ENCODE measurements at regions not wholly inside any gene's neighbourhood (a gene's known extent, or its start where the extent isn't known, plus 50 kb on each side); places are given as distances from the start of the nearest gene placed in this dataset.

DNA sequence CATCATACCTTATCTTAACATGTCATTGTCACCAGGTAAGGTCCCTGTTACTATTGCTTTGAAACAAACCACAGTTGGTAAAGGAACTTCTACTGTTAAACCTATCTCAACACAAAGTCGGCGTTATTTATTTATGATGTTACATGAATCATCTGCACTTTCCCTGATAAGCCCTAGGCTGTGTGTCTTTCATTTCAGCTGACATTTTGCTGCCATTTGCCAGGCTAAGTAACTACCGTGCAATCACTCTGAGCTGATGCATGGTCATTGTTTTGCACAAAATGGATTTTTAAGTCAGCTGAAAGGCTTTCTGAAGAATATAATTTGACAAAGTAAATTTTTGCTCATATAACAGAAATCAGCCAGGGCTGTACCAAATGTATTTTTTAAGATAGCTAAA is 546.5 kb downstream of the ZNF608 start:
- no peak overlapping the region for H3K27ac ChIP-seq
- no peak overlapping the region for H3K9ac ChIP-seq (ENCODE audit: insufficient read length)
- H3K36me3 ChIP-seq (ENCODE audit: insufficient read depth, low read length): no peaks in the 10 kb centered on the region
- no peak for TF ChIP-seq POLR2AphosphoS5 (IDR thresholded peaks at IDR 0.05; ENCODE audit: borderline replicate concordance, low read depth, low read length)
- no peak for TF ChIP-seq EZH2 (IDR thresholded peaks at IDR 0.05)
- no peak for TF ChIP-seq FOXP2 (optimal IDR thresholded peaks at IDR 0.05; ENCODE audit: control extremely low read depth, extremely low read length, insufficient read depth)
- H3K9me3 ChIP-seq (ENCODE audit: low read depth, low read length): no peaks in the 10 kb centered on the region
- no peak for DNase-seq (ENCODE audit: low read depth, low spot score)
- no peak overlapping the region for H3K4me3 ChIP-seq

DNA sequence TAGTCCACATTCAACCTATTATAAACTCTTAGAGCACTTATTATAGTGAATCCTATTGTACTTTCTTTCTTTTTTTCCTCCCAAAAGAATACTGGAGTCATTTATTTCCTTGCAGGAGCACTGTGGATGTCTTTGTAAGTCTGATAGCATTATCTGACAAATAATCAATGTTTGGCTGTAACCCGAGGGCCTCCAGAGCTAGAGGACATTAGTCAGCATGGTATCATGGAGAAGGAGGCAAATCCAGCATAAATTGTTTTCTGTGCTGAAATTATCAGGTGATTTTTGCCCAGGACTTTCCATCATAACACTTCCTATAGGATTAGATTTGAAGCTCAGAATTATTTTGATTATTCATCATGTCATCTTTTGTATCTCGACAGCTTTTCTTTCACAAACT is 551.0 kb downstream of the ZNF608 start:
- H3K9me3 ChIP-seq (ENCODE audit: low read depth, low read length): no peaks in the 10 kb centered on the region
- no peak for DNase-seq (ENCODE audit: low read depth, low spot score)
- TF ChIP-seq EZH2 (IDR thresholded peaks at IDR 0.05): no peak
- TF ChIP-seq FOXP2 (optimal IDR thresholded peaks at IDR 0.05; ENCODE audit: control extremely low read depth, extremely low read length, insufficient read depth): no peak
- TF ChIP-seq POLR2AphosphoS5 (IDR thresholded peaks at IDR 0.05; ENCODE audit: borderline replicate concordance, low read depth, low read length): no peak

DNA sequence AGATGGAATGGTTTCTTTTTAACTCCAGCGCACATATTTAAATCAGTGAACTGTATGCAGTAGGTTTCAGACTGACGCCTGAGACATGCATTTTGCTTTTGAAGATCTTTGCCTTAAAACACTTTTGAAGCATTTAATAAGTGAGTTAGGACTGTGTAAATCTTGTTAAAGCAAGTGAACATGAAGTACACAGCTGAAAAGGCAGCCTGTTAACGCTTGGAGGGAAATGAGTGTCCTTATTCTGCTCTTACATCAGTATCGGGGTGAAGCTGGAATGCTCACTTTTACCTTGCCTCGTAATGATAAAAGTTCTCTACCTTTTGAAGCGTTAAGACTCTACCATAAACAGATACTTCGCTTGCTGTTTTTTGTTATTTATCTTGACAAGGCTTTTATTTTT is 552.2 kb downstream of the ZNF608 start:
- Histone ChIP-seq H3K4me3 (no peak overlapping the region), H3K27ac (no peak overlapping the region), H3K36me3 (ENCODE audit: insufficient read depth, low read length) (no peaks in the 10 kb centered on the region), H3K9me3 (ENCODE audit: low read depth, low read length) (no peaks in the 10 kb centered on the region), H3K9ac (ENCODE audit: insufficient read length) (no peak overlapping the region)
- DNase-seq (ENCODE audit: low read depth, low spot score): no peak
- TF ChIP-seq FOXP2 (optimal IDR thresholded peaks at IDR 0.05; ENCODE audit: control extremely low read depth, extremely low read length, insufficient read depth): no peak

More for the DNA sequence above, 551.0 kb downstream of the ZNF608 start:
- H3K9ac ChIP-seq (ENCODE audit: insufficient read length): no peak overlapping the region
- no peak overlapping the region for H3K4me3 ChIP-seq
- no peaks in the 10 kb centered on the region for H3K36me3 ChIP-seq (ENCODE audit: insufficient read depth, low read length)
- no peak overlapping the region for H3K27ac ChIP-seq

DNA sequence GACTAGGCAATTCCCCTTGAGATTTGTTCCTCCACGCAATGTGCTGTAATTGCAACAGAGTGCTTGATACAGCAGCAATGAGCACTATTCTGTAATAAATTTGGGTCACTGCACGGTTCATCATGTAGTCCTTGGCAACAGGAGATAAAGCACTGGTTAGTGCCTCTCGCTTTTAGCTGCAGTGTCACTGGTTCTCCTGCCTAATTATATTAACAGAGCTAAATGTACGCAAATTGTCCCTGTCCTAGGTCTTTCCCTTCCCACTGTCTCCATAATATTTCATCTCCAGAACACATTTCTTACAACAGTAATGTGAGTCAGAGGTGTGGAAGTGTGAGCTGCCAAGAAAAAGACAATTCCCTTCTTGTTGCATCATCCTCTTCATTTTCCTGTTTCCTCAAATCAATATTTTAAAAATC is 553.1 kb downstream of the ZNF608 start:
- Histone ChIP-seq H3K36me3 (ENCODE audit: insufficient read depth, low read length) (no peaks in the 10 kb centered on the region), H3K27ac (no peak overlapping the region), H3K9ac (ENCODE audit: insufficient read length) (no peak overlapping the region), H3K9me3 (ENCODE audit: low read depth, low read length) (no peaks in the 10 kb centered on the region), H3K4me3 (no peak overlapping the region)
- TF ChIP-seq FOXP2 (optimal IDR thresholded peaks at IDR 0.05; ENCODE audit: control extremely low read depth, extremely low read length, insufficient read depth) (no peak), EZH2 (IDR thresholded peaks at IDR 0.05) (no peak), POLR2AphosphoS5 (IDR thresholded peaks at IDR 0.05; ENCODE audit: borderline replicate concordance, low read depth, low read length) (no peak)
- DNase-seq (ENCODE audit: low read depth, low spot score): no peak

DNA sequence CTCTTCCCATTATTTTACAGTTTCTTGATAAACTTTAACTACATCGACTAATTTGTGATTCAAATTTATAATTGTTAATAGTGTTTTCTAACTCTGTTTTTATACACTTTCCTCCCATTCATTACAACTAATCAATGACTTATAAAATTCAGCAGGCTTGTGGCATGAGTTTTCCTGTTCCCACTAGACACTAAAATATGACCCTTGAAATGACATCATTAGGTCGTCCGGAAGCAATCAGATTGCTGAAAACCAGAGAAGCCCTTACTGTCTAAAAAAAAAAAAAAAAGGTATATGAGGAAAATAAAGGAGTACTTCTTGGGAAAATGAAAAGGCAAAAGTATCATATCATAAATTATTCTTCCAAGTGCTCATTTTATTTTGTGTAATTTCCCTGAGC is 553.7 kb downstream of the ZNF608 start:
- no peaks in the 10 kb centered on the region for H3K36me3 ChIP-seq (ENCODE audit: insufficient read depth, low read length)
- H3K4me3 ChIP-seq: no peak overlapping the region
- no peaks in the 10 kb centered on the region for H3K9me3 ChIP-seq (ENCODE audit: low read depth, low read length)
- H3K27ac ChIP-seq: no peak overlapping the region
- no peak for DNase-seq (ENCODE audit: low read depth, low spot score)
- TF ChIP-seq FOXP2 (optimal IDR thresholded peaks at IDR 0.05; ENCODE audit: control extremely low read depth, extremely low read length, insufficient read depth): no peak
- no peak for TF ChIP-seq POLR2AphosphoS5 (IDR thresholded peaks at IDR 0.05; ENCODE audit: borderline replicate concordance, low read depth, low read length)
- no peak for TF ChIP-seq EZH2 (IDR thresholded peaks at IDR 0.05)
- H3K9ac ChIP-seq (ENCODE audit: insufficient read length): no peak overlapping the region

DNA sequence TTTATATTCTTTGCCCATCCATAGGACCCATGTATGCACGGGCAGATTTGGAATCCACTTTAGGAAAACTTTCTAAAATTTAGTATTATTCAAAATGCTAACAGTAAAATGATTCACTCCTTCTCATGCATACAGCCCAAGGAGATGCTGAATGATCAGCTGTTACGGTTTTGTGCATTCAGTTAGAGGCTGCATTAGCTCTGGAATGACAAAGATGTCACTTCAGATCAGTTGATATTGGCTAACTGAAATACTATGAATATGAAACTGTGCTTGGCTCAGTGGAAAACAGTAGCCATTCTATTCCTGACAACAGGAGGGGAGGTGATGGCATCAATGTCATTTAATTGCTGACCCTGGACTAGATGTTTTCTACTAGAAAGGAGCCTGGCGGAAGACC is 560.7 kb downstream of the ZNF608 start:
- Histone ChIP-seq H3K27ac (no peak overlapping the region), H3K4me3 (no peak overlapping the region), H3K9me3 (ENCODE audit: low read depth, low read length) (no peaks in the 10 kb centered on the region), H3K36me3 (ENCODE audit: insufficient read depth, low read length) (no peaks in the 10 kb centered on the region), H3K9ac (ENCODE audit: insufficient read length) (no peak overlapping the region)
- no peak for DNase-seq (ENCODE audit: low read depth, low spot score)
- TF ChIP-seq FOXP2 (optimal IDR thresholded peaks at IDR 0.05; ENCODE audit: control extremely low read depth, extremely low read length, insufficient read depth) (no peak), POLR2AphosphoS5 (IDR thresholded peaks at IDR 0.05; ENCODE audit: borderline replicate concordance, low read depth, low read length) (no peak), EZH2 (IDR thresholded peaks at IDR 0.05) (no peak)

DNA sequence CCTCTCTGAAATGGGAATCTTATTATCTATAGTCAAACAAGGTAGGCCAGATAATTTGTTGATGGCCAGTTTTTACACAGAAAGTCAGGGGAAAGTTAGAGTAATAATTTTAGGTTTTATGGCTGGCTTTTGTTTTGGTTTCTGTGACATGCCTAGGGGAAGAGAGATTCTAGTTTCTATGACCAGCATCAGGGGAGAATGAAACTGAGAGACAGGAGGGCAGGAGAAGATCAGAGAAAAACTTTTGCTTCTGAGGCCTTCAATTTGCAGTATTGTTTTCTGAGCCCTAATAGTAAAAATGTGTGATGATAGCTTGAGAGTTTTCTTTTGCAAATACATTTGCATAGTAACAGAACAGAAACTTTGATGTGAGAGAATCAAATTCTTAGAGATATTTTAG is 564.3 kb downstream of the ZNF608 start:
- Histone ChIP-seq H3K27ac (no peak overlapping the region), H3K4me3 (no peak overlapping the region), H3K36me3 (ENCODE audit: insufficient read depth, low read length) (no peaks in the 10 kb centered on the region), H3K9me3 (ENCODE audit: low read depth, low read length) (no peaks in the 10 kb centered on the region), H3K9ac (ENCODE audit: insufficient read length) (no peak overlapping the region)
- TF ChIP-seq POLR2AphosphoS5 (IDR thresholded peaks at IDR 0.05; ENCODE audit: borderline replicate concordance, low read depth, low read length): no peak
- no peak for TF ChIP-seq EZH2 (IDR thresholded peaks at IDR 0.05)
- TF ChIP-seq FOXP2 (optimal IDR thresholded peaks at IDR 0.05; ENCODE audit: control extremely low read depth, extremely low read length, insufficient read depth): no peak
- DNase-seq (ENCODE audit: low read depth, low spot score): no peak

DNA sequence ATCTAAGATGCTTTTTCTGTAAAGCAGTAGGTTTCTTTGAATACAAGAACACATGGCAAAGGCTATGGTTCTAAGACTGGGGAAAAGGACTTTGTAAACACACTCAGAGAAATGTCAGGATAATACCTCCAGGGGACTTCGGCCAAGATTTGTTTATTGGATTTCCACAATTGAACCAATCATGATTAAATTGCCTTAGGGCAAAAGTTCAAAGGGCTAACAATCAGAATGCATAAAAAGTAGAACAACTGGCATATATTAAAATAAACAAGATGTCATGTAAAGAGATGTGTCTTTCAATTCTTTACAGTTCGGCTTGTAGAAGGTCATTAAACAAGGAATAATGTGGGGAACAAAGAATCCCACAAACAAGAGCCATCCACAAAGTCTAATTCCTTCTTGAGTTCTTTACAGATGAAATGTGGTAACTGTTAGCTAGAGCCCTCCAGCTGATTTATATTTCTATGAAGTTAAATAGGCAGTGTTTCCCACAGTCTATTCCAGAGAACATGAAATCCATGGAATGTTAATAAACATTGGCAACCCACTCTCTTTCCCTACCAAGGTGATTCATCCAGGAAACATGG is 565.5 kb downstream of the ZNF608 start:
- H3K27ac ChIP-seq: no peak overlapping the region
- no peak for DNase-seq (ENCODE audit: low read depth, low spot score)
- TF ChIP-seq EZH2 (IDR thresholded peaks at IDR 0.05): no peak
- TF ChIP-seq FOXP2 (optimal IDR thresholded peaks at IDR 0.05; ENCODE audit: control extremely low read depth, extremely low read length, insufficient read depth): no peak
- no peak for TF ChIP-seq POLR2AphosphoS5 (IDR thresholded peaks at IDR 0.05; ENCODE audit: borderline replicate concordance, low read depth, low read length)
- H3K9ac ChIP-seq (ENCODE audit: insufficient read length): no peak overlapping the region
- H3K36me3 ChIP-seq (ENCODE audit: insufficient read depth, low read length): no peaks in the 10 kb centered on the region
- no peaks in the 10 kb centered on the region for H3K9me3 ChIP-seq (ENCODE audit: low read depth, low read length)
- no peak overlapping the region for H3K4me3 ChIP-seq

DNA sequence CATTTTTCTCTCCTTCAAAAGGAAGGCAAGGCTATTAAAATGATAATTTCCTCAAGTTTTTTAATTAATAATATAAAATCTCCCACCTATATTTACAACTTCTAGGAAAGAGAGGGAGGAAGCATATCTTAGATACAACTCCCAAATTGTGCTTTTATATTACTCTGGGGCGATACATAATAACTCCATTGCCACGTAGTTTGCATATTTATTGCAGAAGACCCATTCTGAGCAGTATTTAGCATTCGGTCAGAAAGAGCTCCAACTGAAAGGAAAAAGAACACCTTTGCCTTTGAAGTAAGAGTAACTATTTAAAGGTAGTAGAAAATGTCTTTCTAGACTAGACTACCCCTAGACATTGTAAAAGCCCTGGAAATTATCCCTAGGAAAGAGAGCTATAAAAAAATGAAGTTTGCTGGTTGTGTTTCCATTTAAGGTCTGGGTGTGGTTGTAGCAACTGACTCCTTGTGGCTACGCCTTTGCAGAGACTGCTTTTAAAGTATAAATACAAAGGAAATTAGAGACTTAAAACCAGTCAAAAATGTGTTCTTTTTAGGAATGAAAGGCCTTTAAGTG is 566.1 kb downstream of the ZNF608 start:
- no peak overlapping the region for H3K4me3 ChIP-seq
- no peaks in the 10 kb centered on the region for H3K9me3 ChIP-seq (ENCODE audit: low read depth, low read length)
- no peaks in the 10 kb centered on the region for H3K36me3 ChIP-seq (ENCODE audit: insufficient read depth, low read length)
- TF ChIP-seq POLR2AphosphoS5 (IDR thresholded peaks at IDR 0.05; ENCODE audit: borderline replicate concordance, low read depth, low read length): no peak
- no peak for TF ChIP-seq EZH2 (IDR thresholded peaks at IDR 0.05)
- TF ChIP-seq FOXP2 (optimal IDR thresholded peaks at IDR 0.05; ENCODE audit: control extremely low read depth, extremely low read length, insufficient read depth): no peak
- DNase-seq (ENCODE audit: low read depth, low spot score): no peak
- no peak overlapping the region for H3K27ac ChIP-seq
- no peak overlapping the region for H3K9ac ChIP-seq (ENCODE audit: insufficient read length)
